Heart right ventricle (tissue), 16 donors: ENCODE measurements at regions not wholly inside any gene's neighbourhood (a gene's known extent, or its start where the extent isn't known, plus 50 kb on each side); places are given as distances from the start of the nearest gene placed in this dataset.

Experiments used
- ATAC-seq, 8 donors: fragments of 200-7000 bp; cut with Tn5 transposase; one replicate each; pipeline ENCODE4 v1.9.1; 2020; ENCODE audit warnings: mild to moderate bottlenecking in 8 of 8, moderate library complexity in 8 of 8, moderate number of reproducible peaks in 1 of 8
- DNase-seq, 2 donors: peaks; one replicate each; pipeline ENCODE4 v3.0.0-alpha.2; 2020
- H3K27ac ChIP-seq, 10 donors: fragments of 200-600 bp; sonication (generic) in 2 of 10; one replicate each; pipeline versions ENCODE4 v1.5.0 to v1.8.0; 2020 to 2022; ENCODE audit warnings: mild to moderate bottlenecking in 3 of 10
- H3K27me3 ChIP-seq, 7 donors: fragments of 200-600 bp; one replicate each; pipeline ENCODE4 v1.8.0; 2021 to 2022; ENCODE audit warnings: mild to moderate bottlenecking in 2 of 7
- H3K36me3 ChIP-seq, 9 donors: fragments of 200-600 bp; sonication (generic) in 1 of 9; one replicate each; pipeline versions ENCODE4 v1.5.0 to v1.8.0; 2020 to 2022; ENCODE audit warnings: mild to moderate bottlenecking in 2 of 9
- H3K4me1 ChIP-seq, 9 donors: fragments of 200-600 bp; sonication (generic) in 1 of 9; one replicate each; pipeline versions ENCODE4 v1.5.0 to v1.8.0; 2020 to 2022; ENCODE audit warnings: mild to moderate bottlenecking in 4 of 9
- H3K4me3 ChIP-seq, 10 donors: fragments of 200-600 bp; sonication (generic) in 2 of 10; one replicate each; pipeline versions ENCODE4 v1.5.0 to v1.8.0; 2020 to 2022; ENCODE audit warnings: mild to moderate bottlenecking in 7 of 10, moderate library complexity in 2 of 10
- H3K9me3 ChIP-seq, 11 donors: fragments of 200-600 bp in 10 of 11; sonication (generic) in 2 of 11; one replicate each; pipeline versions ENCODE4 v1.5.0 to v1.8.0; 2013 to 2022; ENCODE audit warnings: mild to moderate bottlenecking in 2 of 11, control low read depth in 1 of 11, moderate library complexity in 1 of 11
- WGBS, 2 donors: extraction: QIAGEN DNeasy Blood & Tissue Kit; methylation state at CpG; one replicate each; pipeline ENCODE4 v1.1.7; 2013; ENCODE audit warnings: inconsistent platforms in 1 of 2; 5-methylcytosine and 5-hydroxymethylcytosine counted together
- intact Hi-C, 10 donors: fragments of 100-400 bp; cut with DNase I; formaldehyde crosslinking; loops; one replicate each; pipeline versions ENCODE4 v1.11.1 to v1.14.2; 2022
- TF ChIP-seq, protein P1 (sequence below), 9 donors: fragments of 200-600 bp; sonication (generic) in 2 of 9; IDR thresholded peaks; one replicate each; pipeline versions ENCODE4 v1.5.0 to v1.8.0; 2021 to 2022; ENCODE audit warnings: antibody characterized with exemption in 9 of 9, mild to moderate bottlenecking in 5 of 9, moderate library complexity in 1 of 9
- donor health status: Arrhythmogenic right ventricular cardiomyopathy.
- donor health status: ischemic (EF 13 %, LVEDD 7.1; RV severe dilation, severe dysfunction).
- donor health status: healthy with polysubstance abuse.
- donor health status: DM: no; HTN: yes; CAD: no.
- donor health status: DM: no; HTN: no; CAD: no.
- donor health status: ischemic (EF 25% LVEDD 6.9; RV normal size, moderate dysfunction).
- donor health status: ischemic (EF 25% LVEDD 5.7; RV mildly dilated, moderate dysfunction).
- donor health status: healthy.
- donor health status: DM: yes; HTN: yes; CAD: no.
- donor health status: Ischemic cardiomyopathy.
- donor health status: ischemic (EF 35%, LVEDD 5.7; RV mildly dilated, moderate dysfunction).
- donor health status: nonischemic (EF 11% LVEDD 7.7; RV severe dilation, severe dysfunction).
- donor health status: DM: yes; HTN: yes; CAD: no.
- donor health status: PGD.
- donor health status: ischemic (EF 29% LVEDD 5.4; RV normal size, mild dysfunction).
- donor health status: nonischemic (EF 23%, LVEDD 6.1; RV moderate dilation, normal function).

DNA sequence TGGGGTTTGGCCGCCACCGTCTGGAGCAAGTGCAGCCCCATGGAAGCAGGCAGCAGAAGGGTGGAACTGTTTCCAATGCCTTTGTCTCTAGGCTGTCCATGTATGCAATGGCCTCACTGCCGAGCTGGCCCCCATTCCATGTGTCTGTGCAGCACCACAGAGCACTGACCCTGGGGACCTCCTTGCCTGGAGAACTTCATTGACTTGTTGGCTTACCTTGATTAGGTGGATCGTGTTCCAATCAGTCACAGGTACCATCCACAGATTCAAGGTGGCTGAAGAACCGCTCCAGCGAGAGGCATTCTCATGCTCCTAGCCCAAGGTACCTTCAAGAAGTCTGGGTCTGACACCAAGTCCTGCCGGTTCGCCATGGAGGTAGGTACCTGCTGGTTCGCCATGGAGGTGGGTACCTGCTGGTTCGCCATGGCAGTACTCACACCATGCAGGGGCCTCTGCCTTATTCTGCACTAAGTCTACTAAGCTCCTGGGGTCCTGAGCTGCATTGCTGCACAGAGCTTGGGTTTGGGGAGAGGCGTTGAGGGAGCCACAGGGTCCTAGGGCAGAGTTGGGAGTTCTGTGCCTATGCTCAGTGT is 358.3 kb upstream of the IRX1 start:
- no peak for DNase-seq
- Histone ChIP-seq H3K9me3 (peaks cover 0 to 27% (median 0%) of the 10 kb centered on the region in 11 donors), H3K36me3 (no peaks in the 10 kb centered on the region), H3K27ac (no peak overlapping the region), H3K4me1 (no peaks in the 10 kb centered on the region), H3K27me3 (no peaks in the 10 kb centered on the region), H3K4me3 (no peak overlapping the region)
- ATAC-seq, result no peak
- 87 to 92% methylated on average over 11 of the region's 11 CpGs for WGBS, 2 donors
- intact Hi-C loops, result loop anchor here in 1 of 10 donors (5.0 kb wide), 1 partner anchor 830 kb away; no protein-coding TSS in a partner anchor
- TF ChIP-seq, protein P1, sequence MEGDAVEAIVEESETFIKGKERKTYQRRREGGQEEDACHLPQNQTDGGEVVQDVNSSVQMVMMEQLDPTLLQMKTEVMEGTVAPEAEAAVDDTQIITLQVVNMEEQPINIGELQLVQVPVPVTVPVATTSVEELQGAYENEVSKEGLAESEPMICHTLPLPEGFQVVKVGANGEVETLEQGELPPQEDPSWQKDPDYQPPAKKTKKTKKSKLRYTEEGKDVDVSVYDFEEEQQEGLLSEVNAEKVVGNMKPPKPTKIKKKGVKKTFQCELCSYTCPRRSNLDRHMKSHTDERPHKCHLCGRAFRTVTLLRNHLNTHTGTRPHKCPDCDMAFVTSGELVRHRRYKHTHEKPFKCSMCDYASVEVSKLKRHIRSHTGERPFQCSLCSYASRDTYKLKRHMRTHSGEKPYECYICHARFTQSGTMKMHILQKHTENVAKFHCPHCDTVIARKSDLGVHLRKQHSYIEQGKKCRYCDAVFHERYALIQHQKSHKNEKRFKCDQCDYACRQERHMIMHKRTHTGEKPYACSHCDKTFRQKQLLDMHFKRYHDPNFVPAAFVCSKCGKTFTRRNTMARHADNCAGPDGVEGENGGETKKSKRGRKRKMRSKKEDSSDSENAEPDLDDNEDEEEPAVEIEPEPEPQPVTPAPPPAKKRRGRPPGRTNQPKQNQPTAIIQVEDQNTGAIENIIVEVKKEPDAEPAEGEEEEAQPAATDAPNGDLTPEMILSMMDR (IDR thresholded peaks at IDR 0.05), result no peak

DNA sequence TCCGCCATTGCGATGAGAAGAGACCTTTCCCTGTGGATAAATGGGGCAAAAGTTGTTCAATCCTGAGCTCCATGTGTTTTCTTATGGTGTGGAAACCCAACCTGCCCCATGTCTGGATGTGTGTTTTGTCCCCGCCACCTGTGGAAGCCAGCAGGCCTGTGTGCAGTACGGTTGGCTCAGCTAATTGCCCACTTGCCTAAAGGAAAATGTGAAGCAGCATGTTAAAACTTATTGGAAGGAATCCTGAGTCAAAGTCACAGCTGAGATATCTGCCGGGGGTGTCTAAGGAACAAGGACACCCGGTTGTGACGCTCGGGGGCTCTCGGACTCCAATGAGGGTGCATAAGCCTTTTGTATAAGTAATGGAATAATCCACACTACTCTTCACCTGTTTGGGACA is 361.1 kb upstream of the IRX1 start:
- Histone ChIP-seq H3K4me3 (no peak overlapping the region), H3K27ac (no peak overlapping the region), H3K27me3 (no peaks in the 10 kb centered on the region), H3K36me3 (no peaks in the 10 kb centered on the region), H3K9me3 (peaks cover 0 to 12% (median 0%) of the 10 kb centered on the region in 11 donors), H3K4me1 (no peaks in the 10 kb centered on the region)
- intact Hi-C loops, result no loop called here
- ATAC-seq (no peak), DNase-seq (no peak)
- TF ChIP-seq, protein P1 (IDR thresholded peaks at IDR 0.05), result no peak
- 92 to 93% methylated on average over 9 of the region's 9 CpGs for WGBS, 2 donors

DNA sequence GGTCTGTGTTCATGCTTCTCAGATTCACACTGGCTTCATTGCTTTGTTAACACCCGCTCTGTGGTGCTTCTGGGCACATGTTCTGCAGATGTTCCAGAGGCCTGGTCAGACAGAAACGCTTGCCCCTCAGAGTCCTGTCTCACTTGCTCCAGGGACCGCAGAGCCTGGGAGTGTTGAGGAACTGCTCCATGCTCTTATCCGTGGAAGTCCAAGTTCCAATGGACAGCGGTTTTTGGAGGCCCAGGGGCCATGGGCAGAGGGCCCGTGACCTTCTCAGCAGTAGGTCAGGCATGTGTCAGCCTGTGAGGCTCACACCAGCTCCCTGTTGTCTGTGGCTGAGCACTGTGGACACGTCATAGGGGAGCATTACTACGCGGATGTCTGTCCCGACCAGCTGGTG is 364.7 kb upstream of the IRX1 start:
- peaks cover 0 to 4% (median 0%) of the 10 kb centered on the region in 9 donors for H3K4me1 ChIP-seq
- peaks cover 0 to 5% (median 0%) of the 10 kb centered on the region in 11 donors for H3K9me3 ChIP-seq
- no peak for ATAC-seq
- no peaks in the 10 kb centered on the region for H3K36me3 ChIP-seq
- TF ChIP-seq, protein P1 (IDR thresholded peaks at IDR 0.05), result no peak
- H3K4me3 ChIP-seq, result no peak overlapping the region
- intact Hi-C loops, result no loop called here
- no peak overlapping the region for H3K27ac ChIP-seq
- 84 to 87% methylated on average over 10 of the region's 10 CpGs for WGBS, 2 donors
- H3K27me3 ChIP-seq, result no peaks in the 10 kb centered on the region
- no peak for DNase-seq

DNA sequence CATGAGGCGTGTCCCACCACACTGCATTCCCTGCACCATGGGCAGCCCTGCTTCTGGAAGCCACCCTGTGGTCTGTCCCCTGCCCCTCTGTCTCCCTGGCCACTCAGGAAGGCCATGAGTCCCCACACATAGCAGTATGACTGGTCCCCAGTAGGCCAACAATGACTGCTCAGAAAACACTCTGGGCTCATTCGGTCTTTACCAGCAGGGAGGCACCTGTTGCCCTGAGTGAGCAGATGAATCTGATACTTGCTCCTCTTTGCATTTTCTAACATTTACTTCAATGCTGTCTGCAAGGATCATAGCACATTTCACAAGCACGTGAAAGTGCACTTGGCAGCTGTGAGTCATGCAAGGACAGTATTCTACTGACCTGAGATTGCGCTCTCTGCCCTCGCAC is 365.4 kb upstream of the IRX1 start:
- ATAC-seq, result no peak
- intact Hi-C loops, result no loop called here
- 78 to 86% methylated on average over 5 of the region's 5 CpGs for whole genome bisulfite sequencing, 2 donors
- peaks cover 0 to 5% (median 0%) of the 10 kb centered on the region in 11 donors for H3K9me3 ChIP-seq
- no peak for DNase-seq
- no peak overlapping the region for H3K27ac ChIP-seq
- TF ChIP-seq, protein P1 (IDR thresholded peaks at IDR 0.05), result no peak
- no peaks in the 10 kb centered on the region for H3K27me3 ChIP-seq
- H3K4me1 ChIP-seq, result peaks cover 0 to 4% (median 0%) of the 10 kb centered on the region in 9 donors
- H3K36me3 ChIP-seq, result no peaks in the 10 kb centered on the region
- no peak overlapping the region for H3K4me3 ChIP-seq
